HEK293 (cell line): ENCODE measurements at regions not wholly inside any gene's neighbourhood (a gene's known extent, or its start where the extent isn't known, plus 50 kb on each side); places are given as distances from the start of the nearest gene placed in this dataset.

Source experiments
- CTCF ChIP-seq: fragments of 450-650 bp; formaldehyde crosslinking; IDR thresholded peaks from 2 replicates; pipeline ENCODE4 v1.5.1; 2016; ENCODE audit warnings: missing biosample characterization, missing genetic modification characterization
- ZNF530 ChIP-seq: fragments of 450-650 bp; formaldehyde crosslinking; IDR thresholded peaks from 2 replicates; pipeline ENCODE4 v1.5.1; 2016; ENCODE audit warnings: low read depth, missing biosample characterization, missing genetic modification characterization

DNA sequence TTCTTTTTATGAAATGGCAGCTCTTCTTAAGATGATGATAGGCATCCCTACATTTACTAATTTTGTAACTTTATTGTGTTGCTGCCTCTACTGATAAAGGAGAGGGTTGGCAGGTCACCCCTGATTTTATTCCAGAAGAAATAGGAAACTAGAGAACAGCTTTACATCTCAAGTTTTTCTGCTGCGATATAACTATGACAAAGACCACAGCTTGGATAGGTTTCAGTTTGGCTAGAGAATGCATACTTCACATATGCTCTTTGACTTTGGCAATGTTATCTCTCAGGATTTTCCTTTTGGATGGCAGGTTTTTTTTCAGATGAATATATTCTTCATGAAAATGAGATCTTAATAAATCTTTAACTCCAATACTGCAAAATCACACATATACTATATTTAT lies 395.3 kb upstream of the GOLIM4 start:
- TF ChIP-seq ZNF530 (tag by site-specific recombination) (no peak), CTCF (tag by site-specific recombination) (no peak)
